Endodermal cell (in vitro differentiated cells): ENCODE measurements at regions not wholly inside any gene's neighbourhood (a gene's known extent, or its start where the extent isn't known, plus 50 kb on each side); places are given as distances from the start of the nearest gene placed in this dataset.

Experiments
- DNase-seq: peaks from one replicate; pipeline ENCODE4 v3.0.0-alpha.2; 2017
- H3K27ac ChIP-seq: 2 replicates; pipeline ENCODE4 v1.5.1; 2013; ENCODE audit warnings: mild to moderate bottlenecking, low read depth, low read length, moderate library complexity
- H3K27me3 ChIP-seq: 2 replicates; pipeline ENCODE4 v1.6.1; 2013; ENCODE audit warnings: mild to moderate bottlenecking, low read length, moderate library complexity; ENCODE audit not compliant: insufficient read depth, control insufficient read depth, poor library complexity, severe bottlenecking
- H3K36me3 ChIP-seq: 2 replicates; pipeline ENCODE4 v1.7.0; 2013; ENCODE audit warnings: mild to moderate bottlenecking, low read length, moderate library complexity; ENCODE audit not compliant: control insufficient read depth, insufficient read depth
- H3K4me1 ChIP-seq: one replicate; pipeline ENCODE4 v1.7.0; 2013; ENCODE audit warnings: low read length; ENCODE audit not compliant: control insufficient read depth, insufficient read depth
- H3K4me3 ChIP-seq: 2 replicates; pipeline ENCODE4 v1.5.1; 2013; ENCODE audit warnings: mild to moderate bottlenecking, low read length, moderate library complexity
- H3K9ac ChIP-seq: 2 replicates; pipeline ENCODE4 v1.6.1; 2013; ENCODE audit warnings: mild to moderate bottlenecking, low read length, moderate library complexity; ENCODE audit not compliant: poor library complexity, severe bottlenecking; ENCODE audit errors: extremely low read depth
- H3K9me3 ChIP-seq: 2 replicates; pipeline ENCODE4 v1.6.1; 2013; ENCODE audit warnings: mild to moderate bottlenecking, low read length, moderate library complexity; ENCODE audit not compliant: control insufficient read depth
- H3K27ac Mint-ChIP-seq: 2 replicates; pipeline ENCODE4 v1.8.0; 2020; ENCODE audit warnings: mixed read lengths
- H3K27me3 Mint-ChIP-seq: 2 replicates; pipeline ENCODE4 v1.8.0; 2021; ENCODE audit warnings: mild to moderate bottlenecking, mixed read lengths; ENCODE audit not compliant: insufficient read depth
- H3K36me3 Mint-ChIP-seq: 2 replicates; pipeline ENCODE4 v1.8.0; 2020; ENCODE audit warnings: low read depth, mixed read lengths
- H3K4me1 Mint-ChIP-seq: 2 replicates; pipeline ENCODE4 v1.8.0; 2020; ENCODE audit warnings: mixed read lengths
- H3K4me3 Mint-ChIP-seq: 2 replicates; pipeline ENCODE4 v1.8.0; 2020; ENCODE audit warnings: mild to moderate bottlenecking, moderate library complexity, mixed read lengths
- H3K9me3 Mint-ChIP-seq: 2 replicates; pipeline ENCODE4 v1.8.0; 2020; ENCODE audit warnings: mild to moderate bottlenecking, mixed read lengths
- WGBS, 2 experiments: methylation state at CpG; one replicate each; pipeline versions ENCODE4 v1.1.5 to v1.1.7; 2013; ENCODE audit warnings: missing lambda C conversion rate in 2 of 2, mixed read lengths in 1 of 2; ENCODE audit not compliant: insufficient coverage in 1 of 2, insufficient read length in 1 of 2; 5-methylcytosine and 5-hydroxymethylcytosine counted together
- TF ChIP-seq, protein P1 (sequence below): fragments of 200-600 bp; sonication (generic); conservative IDR thresholded peaks from 2 replicates; pipeline ENCODE4 v1.5.0; 2021; ENCODE audit warnings: antibody characterized with exemption, mild to moderate bottlenecking

DNA sequence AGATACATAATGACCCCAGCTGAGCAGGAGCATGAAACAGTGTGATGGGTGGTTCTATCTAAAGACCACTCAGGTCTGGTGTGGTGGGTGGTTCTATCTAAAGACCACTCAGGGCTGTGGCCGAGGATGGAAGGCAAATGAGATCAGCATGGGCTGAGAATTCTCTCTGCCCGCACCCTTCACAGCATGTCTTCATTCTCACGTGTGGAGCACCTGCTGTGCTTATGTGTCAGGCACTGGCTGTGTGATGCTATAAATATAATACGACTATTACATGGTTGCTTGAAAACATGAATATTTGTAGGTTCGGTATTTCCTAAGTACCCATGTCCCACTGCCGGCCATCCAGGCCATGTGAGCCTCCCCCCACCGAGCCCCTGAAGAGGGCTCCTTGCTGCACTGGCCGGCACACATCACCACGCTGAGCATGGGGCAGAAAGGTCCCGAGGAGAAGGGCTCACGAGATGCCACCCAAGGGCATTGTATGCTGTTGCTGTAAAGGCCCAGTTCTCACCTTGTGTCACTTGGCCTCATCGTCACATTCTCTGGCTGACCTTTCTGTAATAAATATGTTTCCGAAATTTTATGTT, 810.2 kb downstream of the UQCRFS1 start:
- Histone ChIP-seq H3K4me1 (peaks cover 14% of the 10 kb centered on the region), H3K9ac (no peak overlapping the region), H3K9me3 (no peaks in the 10 kb centered on the region), H3K36me3 (no peaks in the 10 kb centered on the region), H3K4me3 (no peak overlapping the region), H3K27ac (no peak overlapping the region), H3K27me3 (no peaks in the 10 kb centered on the region)
- H3K36me3 Mint-ChIP-seq = no peaks in the 10 kb centered on the region
- H3K9me3 Mint-ChIP-seq = peaks cover 2% of the 10 kb centered on the region
- no peak overlapping the region for H3K27ac Mint-ChIP-seq
- 86 to 91% methylated on average over 8 to 12 of the region's 13 CpGs for WGBS, 2 experiments
- H3K4me3 Mint-ChIP-seq = no peak overlapping the region
- peaks cover 3% of the 10 kb centered on the region for H3K27me3 Mint-ChIP-seq
- peaks cover 60% of the 10 kb centered on the region for H3K4me1 Mint-ChIP-seq
- TF ChIP-seq, protein P1, sequence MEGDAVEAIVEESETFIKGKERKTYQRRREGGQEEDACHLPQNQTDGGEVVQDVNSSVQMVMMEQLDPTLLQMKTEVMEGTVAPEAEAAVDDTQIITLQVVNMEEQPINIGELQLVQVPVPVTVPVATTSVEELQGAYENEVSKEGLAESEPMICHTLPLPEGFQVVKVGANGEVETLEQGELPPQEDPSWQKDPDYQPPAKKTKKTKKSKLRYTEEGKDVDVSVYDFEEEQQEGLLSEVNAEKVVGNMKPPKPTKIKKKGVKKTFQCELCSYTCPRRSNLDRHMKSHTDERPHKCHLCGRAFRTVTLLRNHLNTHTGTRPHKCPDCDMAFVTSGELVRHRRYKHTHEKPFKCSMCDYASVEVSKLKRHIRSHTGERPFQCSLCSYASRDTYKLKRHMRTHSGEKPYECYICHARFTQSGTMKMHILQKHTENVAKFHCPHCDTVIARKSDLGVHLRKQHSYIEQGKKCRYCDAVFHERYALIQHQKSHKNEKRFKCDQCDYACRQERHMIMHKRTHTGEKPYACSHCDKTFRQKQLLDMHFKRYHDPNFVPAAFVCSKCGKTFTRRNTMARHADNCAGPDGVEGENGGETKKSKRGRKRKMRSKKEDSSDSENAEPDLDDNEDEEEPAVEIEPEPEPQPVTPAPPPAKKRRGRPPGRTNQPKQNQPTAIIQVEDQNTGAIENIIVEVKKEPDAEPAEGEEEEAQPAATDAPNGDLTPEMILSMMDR = no peak
- no peak for DNase-seq

GRCh38 chr19:28401739-28402424, 811.1 kb downstream of the UQCRFS1 start:
- Histone ChIP-seq H3K9ac (no peak overlapping the region), H3K4me1 (peaks cover 15% of the 10 kb centered on the region), H3K36me3 (no peaks in the 10 kb centered on the region), H3K9me3 (no peaks in the 10 kb centered on the region), H3K27me3 (no peaks in the 10 kb centered on the region), H3K4me3 (no peak overlapping the region), H3K27ac (peak overlapping the region; percentile 46)
- peaks cover 3% of the 10 kb centered on the region for H3K27me3 Mint-ChIP-seq
- no peak overlapping the region for H3K27ac Mint-ChIP-seq
- peaks cover 66% of the 10 kb centered on the region for H3K4me1 Mint-ChIP-seq
- H3K9me3 Mint-ChIP-seq = peaks cover 2% of the 10 kb centered on the region
- 77 to 82% methylated on average over 5 to 8 of the region's 8 CpGs for WGBS, 2 experiments
- no peaks in the 10 kb centered on the region for H3K36me3 Mint-ChIP-seq
- no peak for DNase-seq
- TF ChIP-seq, protein P1 = no peak
- H3K4me3 Mint-ChIP-seq = no peak overlapping the region

GRCh38 chr19:28400953-28401671, 811.8 kb downstream of the UQCRFS1 start:
- Histone ChIP-seq H3K9me3 (no peaks in the 10 kb centered on the region), H3K27me3 (no peaks in the 10 kb centered on the region), H3K4me3 (peak overlapping the region; percentile 20), H3K4me1 (peaks cover 15% of the 10 kb centered on the region), H3K9ac (no peak overlapping the region), H3K27ac (peak overlapping the region; percentile 46), H3K36me3 (no peaks in the 10 kb centered on the region)
- Mint-ChIP-seq H3K4me1 (peaks cover 71% of the 10 kb centered on the region), H3K9me3 (peaks cover 2% of the 10 kb centered on the region), H3K36me3 (no peaks in the 10 kb centered on the region), H3K27me3 (peaks cover 3% of the 10 kb centered on the region), H3K27ac (peak overlapping the region; percentile 69), H3K4me3 (no peak overlapping the region)
- peak; percentile 65 for DNase-seq
- WGBS, 2 experiments = 47 to 72% methylated on average over 3 to 5 of the region's 5 CpGs
- TF ChIP-seq, protein P1 = no peak
